H1 (cell line): ENCODE measurements at regions not wholly inside any gene's neighbourhood (a gene's known extent, or its start where the extent isn't known, plus 50 kb on each side); places are given as distances from the start of the nearest gene placed in this dataset.

Experiments
- CTCF ChIA-PET: fragments of 300-600 bp; sonication (Branson Sonifier 250); formaldehyde crosslinking; loops from one replicate; lab custom pipeline; 2021; ENCODE audit not compliant: partially characterized antibody; lab: Charles Lee
- POLR2A ChIA-PET: fragments of 300-600 bp; sonication (Branson Sonifier 250); formaldehyde crosslinking; loops from one replicate; lab custom pipeline; 2021; ENCODE audit warnings: inconsistent platforms; ENCODE audit not compliant: partially characterized antibody; lab: Charles Lee
- DNase-seq, 2 experiments: peaks; one replicate each; pipeline versions ENCODE4 v3.0.0 to v3.0.0-alpha.2; 2010 to 2022; ENCODE audit warnings: low spot score in 2 of 2, low read depth in 1 of 2, mixed read lengths in 1 of 2
- FAIRE-seq: peaks from 2 replicates; lab custom pipeline; 2011; peaks lifted over from hg19 to GRCh38; lab: Jason Lieb, UNC
- H2AFZ ChIP-seq: 2 replicates; pipeline ENCODE4 v1.8.1; 2012; ENCODE audit warnings: low read length, inconsistent platforms
- H2AK5ac ChIP-seq: 2 replicates; pipeline ENCODE4 v1.6.1; 2013; ENCODE audit warnings: low read depth, low read length
- H2BK120ac ChIP-seq: replicated peaks from 2 replicates; pipeline ENCODE3; 2013; ENCODE audit warnings: low read depth, low read length, inconsistent platforms
- H2BK12ac ChIP-seq: 2 replicates; pipeline ENCODE4 v1.6.1; 2013; ENCODE audit warnings: low read depth, low read length
- H2BK15ac ChIP-seq: 2 replicates; pipeline ENCODE4 v1.6.1; 2013; ENCODE audit warnings: low read length
- H2BK20ac ChIP-seq: 2 replicates; pipeline ENCODE4 v1.6.1; 2013; ENCODE audit warnings: low read length
- H2BK5ac ChIP-seq: 2 replicates; pipeline ENCODE4 v1.6.1; 2013; ENCODE audit warnings: low read depth, low read length
- H3K14ac ChIP-seq: 2 replicates; pipeline ENCODE4 v1.6.1; 2013; ENCODE audit warnings: inconsistent platforms; ENCODE audit not compliant: insufficient read length
- H3K18ac ChIP-seq: 2 replicates; pipeline ENCODE4 v1.6.1; 2013; ENCODE audit warnings: low read length; ENCODE audit errors: extremely low read depth
- H3K23ac ChIP-seq: 2 replicates; pipeline ENCODE4 v1.6.1; 2013; ENCODE audit warnings: inconsistent platforms; ENCODE audit not compliant: insufficient read length
- H3K23me2 ChIP-seq: 2 replicates; pipeline ENCODE4 v1.6.1; 2013; ENCODE audit warnings: low read depth, low read length
- H3K27ac ChIP-seq: 2 replicates; pipeline ENCODE4 v1.6.1; 2011; ENCODE audit warnings: low read depth, low read length, inconsistent platforms
- H3K27me3 ChIP-seq, 4 experiments: replicated peaks in 1 of 4; 1 replicate in 1 of 4; 2 replicates in 3 of 4; pipeline versions ENCODE4 v1.6.1 to v1.8.1; 2011 to 2013; ENCODE audit warnings: low read length in 3 of 4, mild to moderate bottlenecking in 3 of 4, inconsistent platforms in 2 of 4, mixed read lengths in 2 of 4, moderate library complexity in 1 of 4; ENCODE audit not compliant: control insufficient read depth in 3 of 4, insufficient read depth in 3 of 4; ENCODE audit errors: extremely low read depth in 1 of 4
- H3K36me3 ChIP-seq, 4 experiments: 2 replicates each; pipeline versions ENCODE4 v1.6.1 to v1.8.1; 2011 to 2013; ENCODE audit warnings: mild to moderate bottlenecking in 4 of 4, low read length in 3 of 4, moderate library complexity in 2 of 4, control low read depth in 1 of 4, inconsistent platforms in 1 of 4; ENCODE audit not compliant: insufficient read depth in 4 of 4, control insufficient read depth in 2 of 4
- H3K4ac ChIP-seq: replicated peaks from 2 replicates; pipeline ENCODE3; 2013; ENCODE audit warnings: low read length, low read depth, mixed read lengths, inconsistent platforms; ENCODE audit not compliant: insufficient read length
- H3K4me1 ChIP-seq, 4 experiments: replicated peaks in 1 of 4; 1 replicate in 1 of 4; 2 replicates in 3 of 4; pipeline versions ENCODE4 v1.6.1 to v1.8.1; 2011 to 2013; ENCODE audit warnings: low read length in 3 of 4, inconsistent platforms in 2 of 4, mixed read lengths in 1 of 4; ENCODE audit not compliant: insufficient read depth in 4 of 4, control insufficient read depth in 3 of 4
- H3K4me2 ChIP-seq, 2 experiments: 2 replicates each; pipeline versions ENCODE4 v1.6.1 to v1.8.1; 2011 to 2013; ENCODE audit warnings: low read depth in 2 of 2, low read length in 2 of 2, control low read depth in 1 of 2, inconsistent platforms in 1 of 2, mild to moderate bottlenecking in 1 of 2; ENCODE audit not compliant: insufficient read depth in 1 of 2
- H3K4me3 ChIP-seq, 4 experiments: fragments of 200-600, 300-600 bp in 1 of 4; sonication (generic), shearing (Covaris generic), sonication (Bioruptor Twin) in 1 of 4; 2 replicates each; pipeline versions ENCODE4 v1.5.1 to v1.8.1; 2011 to 2016; ENCODE audit warnings: low read length in 4 of 4, low read depth in 3 of 4, control low read depth in 2 of 4, inconsistent platforms in 2 of 4, mild to moderate bottlenecking in 2 of 4, mixed read lengths in 1 of 4, moderate library complexity in 1 of 4; ENCODE audit not compliant: insufficient read depth in 2 of 4; ENCODE audit errors: extremely low read depth in 1 of 4
- H3K56ac ChIP-seq: replicated peaks from 2 replicates; pipeline ENCODE3; 2013; ENCODE audit warnings: low read depth, mild to moderate bottlenecking, mixed read lengths, low read length, inconsistent platforms; ENCODE audit not compliant: insufficient read length
- H3K79me1 ChIP-seq: 2 replicates; pipeline ENCODE4 v1.6.1; 2013; ENCODE audit warnings: low read depth, low read length, control low read depth
- H3K79me2 ChIP-seq, 2 experiments: 2 replicates each; pipeline versions ENCODE4 v1.6.1 to v1.8.1; 2012 to 2013; ENCODE audit warnings: low read length in 2 of 2, mild to moderate bottlenecking in 2 of 2, inconsistent platforms in 1 of 2; ENCODE audit not compliant: insufficient read depth in 2 of 2, control insufficient read depth in 1 of 2
- H3K9ac ChIP-seq, 4 experiments: replicated peaks in 1 of 4; 1 replicate in 1 of 4; 2 replicates in 3 of 4; pipeline versions ENCODE4 v1.6.1 to v1.8.1; 2011 to 2013; ENCODE audit warnings: low read depth in 3 of 4, low read length in 3 of 4, control low read depth in 2 of 4, mild to moderate bottlenecking in 2 of 4, moderate library complexity in 2 of 4, inconsistent platforms in 1 of 4; ENCODE audit errors: extremely low read depth in 1 of 4
- H3K9me3 ChIP-seq, 2 experiments: 2 replicates each; pipeline versions ENCODE4 v1.6.1 to v1.8.1; 2012 to 2013; ENCODE audit warnings: mild to moderate bottlenecking in 2 of 2, moderate library complexity in 2 of 2, control low read depth in 1 of 2, inconsistent platforms in 1 of 2, low read depth in 1 of 2, low read length in 1 of 2, mixed read lengths in 1 of 2; ENCODE audit not compliant: insufficient read depth in 2 of 2
- H4K20me1 ChIP-seq, 2 experiments: replicated peaks in 1 of 2; 2 replicates each; pipeline versions ENCODE3 to v1.8.1; 2011 to 2013; ENCODE audit warnings: inconsistent platforms in 2 of 2, low read length in 2 of 2, mild to moderate bottlenecking in 1 of 2; ENCODE audit not compliant: insufficient read depth in 2 of 2, control insufficient read depth in 1 of 2
- H4K5ac ChIP-seq: 2 replicates; pipeline ENCODE4 v1.6.1; 2013; ENCODE audit warnings: low read length, low read depth, mixed read lengths, inconsistent platforms; ENCODE audit not compliant: insufficient read length
- H4K8ac ChIP-seq: 2 replicates; pipeline ENCODE4 v1.8.0; 2013; ENCODE audit warnings: mild to moderate bottlenecking, moderate library complexity, low read length, inconsistent platforms; ENCODE audit not compliant: insufficient read depth; ENCODE audit errors: extremely low read depth
- H4K91ac ChIP-seq: replicated peaks from 2 replicates; pipeline ENCODE3; 2013; ENCODE audit warnings: low read length, mixed read lengths, inconsistent platforms; ENCODE audit not compliant: insufficient read length
- BACH1 ChIP-seq: IDR thresholded peaks from 2 replicates; pipeline ENCODE4 v1.6.1; 2012; ENCODE audit warnings: low read length, improper control_type of control experiment
- CBX8 ChIP-seq: fragments of 300-800, 300-1000 bp; sonication (generic); IDR thresholded peaks from 2 replicates; pipeline ENCODE4 v1.7.1; 2016; ENCODE audit warnings: low read depth, low read length, borderline replicate concordance
- EP300 ChIP-seq, 2 experiments: IDR thresholded peaks; 1 replicate in 1 of 2; 2 replicates in 1 of 2; pipeline ENCODE4 v1.6.1; 2011 to 2012; ENCODE audit warnings: low read depth in 2 of 2, low read length in 2 of 2, mild to moderate bottlenecking in 2 of 2, borderline replicate concordance in 1 of 2, inconsistent platforms in 1 of 2, moderate library complexity in 1 of 2
- FOSL1 ChIP-seq: IDR thresholded peaks from 2 replicates; pipeline ENCODE4 v1.6.1; 2011; ENCODE audit warnings: mild to moderate bottlenecking, low read depth, low read length, moderate library complexity; ENCODE audit not compliant: insufficient read depth
- JUND ChIP-seq: IDR thresholded peaks from 2 replicates; pipeline ENCODE4 v1.6.1; 2011; ENCODE audit warnings: mild to moderate bottlenecking, improper control_type of control experiment, low read length
- KDM1A ChIP-seq: fragments of 200-600, 300-600 bp; sonication (generic); IDR thresholded peaks from 2 replicates; pipeline ENCODE4 v1.7.1; 2016; ENCODE audit warnings: mild to moderate bottlenecking, low read length, borderline replicate concordance
- RXRA ChIP-seq: IDR thresholded peaks from 2 replicates; pipeline ENCODE4 v1.6.1; 2011; ENCODE audit warnings: low read depth, mild to moderate bottlenecking, low read length, moderate library complexity; ENCODE audit not compliant: insufficient read depth
- SIX5 ChIP-seq: IDR thresholded peaks from 2 replicates; pipeline ENCODE4 v1.6.1; 2011; ENCODE audit warnings: mild to moderate bottlenecking, low read depth, low read length
- SUZ12 ChIP-seq: fragments of 200-600 bp; sonication (generic); IDR thresholded peaks from 2 replicates; pipeline ENCODE4 v1.6.1; 2012; ENCODE audit warnings: mild to moderate bottlenecking, inconsistent platforms, low read length, moderate library complexity, mixed read lengths
- TAF1 ChIP-seq: IDR thresholded peaks from 2 replicates; pipeline ENCODE4 v1.6.1; 2011; ENCODE audit warnings: mild to moderate bottlenecking, low read depth, low read length
- YY1 ChIP-seq: IDR thresholded peaks from 2 replicates; pipeline ENCODE4 v1.6.1; 2011; ENCODE audit warnings: low read depth, mild to moderate bottlenecking, low read length
- WGBS, 2 experiments: shearing (Covaris generic) in 1 of 2; methylation state at CpG; one replicate each; pipeline versions ENCODE4 v1.1.6 to v1.1.7; 2013 to 2015; ENCODE audit warnings: low lambda C conversion rate in 2 of 2, mixed read lengths in 2 of 2, inconsistent platforms in 1 of 2, low coverage in 1 of 2, missing lambda C conversion rate in 1 of 2; ENCODE audit not compliant: insufficient replicate concordance in 2 of 2, insufficient coverage in 1 of 2, insufficient read length in 1 of 2; ENCODE audit errors: extremely low coverage in 1 of 2, missing lambda C conversion rate in 1 of 2; 5-methylcytosine and 5-hydroxymethylcytosine counted together

- Histone ChIP-seq H3K27ac (no peak overlapping the region), H2AK5ac (no peak overlapping the region), H3K56ac (no peak overlapping the region), H4K91ac (no peak overlapping the region), H3K18ac (no peak overlapping the region), H3K14ac (no peak overlapping the region), H2BK12ac (no peak overlapping the region), H2BK5ac (no peak overlapping the region), H2BK120ac (no peak overlapping the region), H3K79me2 (no peaks in the 10 kb centered on the region), H3K36me3 (no peaks in the 10 kb centered on the region), H3K27me3 (no peaks in the 10 kb centered on the region), H4K8ac (no peak overlapping the region), H2BK20ac (no peak overlapping the region), H3K9ac (no peak overlapping the region), H3K4ac (no peak overlapping the region), H3K4me3 (no peak overlapping the region), H4K20me1 (no peaks in the 10 kb centered on the region), H3K4me1 (peaks cover 5 to 13% (median 9%) of the 10 kb centered on the region in 4 experiments; a peak in 5 of 7 replicates), H4K5ac (peak overlapping the region; percentile 72), H2BK15ac (no peak overlapping the region), H3K9me3 (no peaks in the 10 kb centered on the region), H3K4me2 (no peak overlapping the region), H3K79me1 (no peaks in the 10 kb centered on the region), H3K23ac (no peak overlapping the region), H3K23me2 (no peaks in the 10 kb centered on the region), H2AFZ (no peak overlapping the region)
- CTCF ChIA-PET, result no interaction called here
- WGBS, 2 experiments, result 83% methylated on average over 1 of the region's 1 CpG; no CpG with 5 or more reads in 1 of the 2 experiments
- no peak for FAIRE-seq
- POLR2A ChIA-PET, result no interaction called here
- no peak for TF ChIP-seq CBX8
- TF ChIP-seq YY1, result no peak
- peak; percentile 32; the same call in 1 of the 2 replicates for TF ChIP-seq BACH1
- no peak for TF ChIP-seq FOSL1
- TF ChIP-seq RXRA, result no peak
- TF ChIP-seq EP300 (IDR thresholded peaks at IDR 0.05; ENCODE audit: borderline replicate concordance in 1 of 2, low read depth in 2 of 2, low read length in 2 of 2), result no peak
- TF ChIP-seq KDM1A, result no peak
- no peak for TF ChIP-seq SUZ12
- TF ChIP-seq TAF1, result no peak
- TF ChIP-seq JUND, result 0 out of 2 replicates have a peak, but pooled peaks have one; percentile 40
- no peak for TF ChIP-seq SIX5
- DNase-seq, result no peak
Measured at GRCh38 chr17:53626286-53626685, 196.4 kb upstream of the KIF2B start.
